HG03175 (cell line): ENCODE measurements at regions not wholly inside any gene's neighbourhood (a gene's known extent, or its start where the extent isn't known, plus 50 kb on each side); places are given as distances from the start of the nearest gene placed in this dataset.
"Not testable (repeated sequence)": the region's sequence is repeated elsewhere in the genome, so short reads cannot be mapped to it uniquely, and the experiment has no call there.

ENCODE experiments used
- ATAC-seq: cut with Tn5 transposase; IDR thresholded peaks from one replicate; pipeline ENCODE4 v1.9.1; 2021; ENCODE audit warnings: mild to moderate bottlenecking, moderate library complexity; ENCODE audit not compliant: unreplicated experiment

DNA sequence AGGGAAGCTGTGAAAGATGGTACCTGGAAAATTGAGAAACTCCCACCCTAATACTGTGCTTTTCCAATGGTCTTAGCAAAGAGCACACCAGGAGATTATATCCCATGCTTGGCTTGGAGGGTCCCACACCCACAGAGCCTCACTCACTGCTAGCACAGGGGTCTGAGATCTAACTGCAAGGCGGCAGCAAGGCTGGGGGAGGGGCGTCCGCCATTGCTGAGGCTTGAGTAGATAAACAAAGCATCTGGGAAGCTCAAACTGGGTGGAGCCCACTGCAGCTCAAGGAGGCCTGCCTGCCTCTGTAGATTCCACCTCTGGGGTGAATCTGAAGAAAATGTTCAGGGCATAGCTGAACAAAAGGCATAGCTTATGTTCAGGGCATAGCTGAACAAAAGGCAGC, 510.6 kb upstream of the LMO3 start:
- ATAC-seq, result not testable (repeated sequence)

DNA sequence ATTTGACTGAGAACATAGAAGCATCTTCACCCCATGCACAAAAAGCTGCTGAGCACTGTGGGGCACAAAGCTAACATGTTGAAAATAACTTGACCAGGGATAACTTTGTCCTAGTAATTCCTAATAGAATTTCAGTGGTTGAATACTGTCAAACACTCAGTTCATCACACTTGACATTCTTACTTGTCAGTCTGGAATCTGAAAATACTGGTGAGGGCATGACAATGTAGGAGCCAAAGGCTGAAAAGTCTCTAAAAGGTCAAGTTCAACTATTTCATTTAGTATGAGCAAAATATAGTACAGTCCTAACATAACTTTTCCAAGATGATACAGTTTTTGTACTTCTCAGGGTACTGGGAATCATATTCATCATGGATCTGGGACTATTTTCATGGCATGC, 504.4 kb upstream of the LMO3 start:
- no peak for ATAC-seq

DNA sequence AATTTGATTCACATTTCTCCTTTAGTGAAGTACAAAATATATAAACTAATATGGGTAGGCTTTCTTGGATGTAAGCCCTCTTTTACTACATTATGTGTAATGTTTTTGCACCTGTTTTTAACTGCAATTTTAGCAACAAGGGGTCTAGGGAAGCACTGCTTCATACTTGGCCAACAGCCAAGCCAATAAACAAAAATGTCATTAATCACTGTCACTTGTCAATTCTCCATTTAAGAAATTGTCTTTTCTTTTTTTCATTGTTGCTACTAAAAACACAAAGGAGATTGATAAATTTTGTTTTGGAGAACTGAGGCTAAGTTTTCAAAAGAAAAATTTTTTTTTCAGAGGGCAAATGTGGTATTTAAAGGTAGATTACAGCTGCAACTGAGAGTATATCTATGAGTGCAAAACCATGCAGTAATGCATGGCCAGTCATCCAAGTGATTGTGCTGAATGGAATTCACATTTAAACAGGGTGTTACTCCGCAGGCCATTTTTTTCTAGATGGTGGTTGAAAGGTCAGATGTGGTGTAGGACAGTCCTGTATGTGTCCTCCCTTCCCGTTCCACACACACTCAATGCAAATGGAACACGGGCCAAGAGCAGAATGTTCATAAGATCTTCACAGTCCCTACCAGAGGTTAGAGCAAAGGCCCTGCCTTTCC, 503.0 kb upstream of the LMO3 start:
- no peak for ATAC-seq

DNA sequence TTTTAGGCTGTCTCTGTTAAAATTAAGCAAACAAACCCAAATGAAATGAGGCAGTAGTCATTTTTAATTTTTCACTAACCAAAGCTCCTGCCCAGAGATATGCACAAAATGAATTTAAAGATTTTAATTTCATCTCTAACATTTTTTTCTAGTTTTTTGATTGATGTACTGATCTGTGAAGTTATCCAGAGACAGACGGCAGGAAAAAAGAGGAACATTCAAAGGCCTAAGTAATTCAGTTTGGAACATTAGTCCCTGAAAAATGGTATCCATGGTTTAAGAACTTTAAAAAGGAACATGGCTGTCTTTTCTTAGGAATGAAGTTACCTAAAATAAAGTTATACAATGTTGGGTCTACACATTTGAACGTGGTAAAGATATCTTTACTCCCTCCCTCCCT, 498.8 kb upstream of the LMO3 start:
- no peak for ATAC-seq

DNA sequence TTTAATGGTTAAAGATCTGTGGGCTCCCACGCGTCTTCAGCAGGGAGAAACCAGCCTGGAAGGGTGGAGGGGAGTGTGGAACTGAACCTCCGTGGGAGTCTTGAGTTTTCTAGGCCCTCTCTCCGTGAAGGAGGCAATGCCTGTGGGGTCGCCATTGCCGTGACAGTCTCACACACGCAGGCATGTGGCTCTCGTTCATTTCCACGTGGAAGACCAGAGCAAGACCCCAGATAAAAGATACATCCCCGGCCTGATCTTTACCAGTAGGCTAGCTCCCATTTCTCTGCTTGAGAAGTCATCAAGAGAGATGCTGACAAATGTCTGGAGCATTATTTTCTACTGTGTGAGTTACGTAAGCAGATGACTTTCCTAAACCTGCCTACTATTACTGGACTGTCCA, 491.7 kb upstream of the LMO3 start:
- ATAC-seq, result no peak

DNA sequence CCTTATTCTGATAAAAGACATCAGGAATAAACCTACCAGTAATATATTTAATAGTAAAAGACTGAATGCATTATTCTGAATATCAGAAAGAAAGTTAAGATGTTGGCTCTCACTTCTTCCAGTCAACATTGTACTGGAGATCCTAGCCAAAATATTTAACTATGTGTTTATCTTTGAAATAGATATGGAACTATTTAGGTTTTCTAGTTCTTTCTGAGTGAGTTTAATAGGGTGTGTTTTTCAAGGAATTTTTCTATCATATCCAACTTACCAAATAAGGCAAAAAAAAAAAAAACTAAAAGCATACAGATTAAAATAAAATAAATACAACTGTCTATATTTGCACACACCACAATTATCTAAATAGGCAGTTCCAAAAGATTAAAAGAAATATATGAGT, 478.9 kb upstream of the LMO3 start:
- ATAC-seq, result no peak

DNA sequence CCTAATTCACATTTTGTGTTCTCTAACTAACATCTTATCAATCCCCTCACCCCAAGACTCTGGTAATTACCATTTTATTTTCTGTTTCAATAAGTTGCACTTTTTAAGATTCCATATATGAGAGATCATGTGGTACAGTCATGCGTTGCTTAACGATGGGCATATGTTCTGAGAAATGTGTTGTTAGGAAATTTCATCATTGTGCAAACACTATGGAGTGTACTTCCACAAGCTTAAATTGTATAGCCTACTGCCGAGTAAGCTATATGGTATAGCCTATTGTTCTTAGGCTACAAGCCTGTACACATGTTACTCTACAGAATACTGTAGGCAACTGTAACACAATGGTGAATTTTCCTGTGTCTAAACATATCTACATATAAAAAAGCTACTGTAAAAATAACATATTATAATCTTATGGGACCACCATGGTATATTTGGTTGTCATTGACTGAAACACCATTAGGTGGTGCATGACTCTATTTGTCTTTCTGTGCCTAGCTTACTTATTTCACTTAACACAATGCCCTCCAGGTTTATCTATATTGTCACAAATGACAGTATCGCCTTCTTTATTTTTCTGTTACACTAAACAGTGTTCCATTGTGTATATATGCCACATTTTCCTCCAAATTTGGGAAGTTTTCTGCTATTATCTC, 473.4 kb upstream of the LMO3 start:
- ATAC-seq, result no peak

DNA sequence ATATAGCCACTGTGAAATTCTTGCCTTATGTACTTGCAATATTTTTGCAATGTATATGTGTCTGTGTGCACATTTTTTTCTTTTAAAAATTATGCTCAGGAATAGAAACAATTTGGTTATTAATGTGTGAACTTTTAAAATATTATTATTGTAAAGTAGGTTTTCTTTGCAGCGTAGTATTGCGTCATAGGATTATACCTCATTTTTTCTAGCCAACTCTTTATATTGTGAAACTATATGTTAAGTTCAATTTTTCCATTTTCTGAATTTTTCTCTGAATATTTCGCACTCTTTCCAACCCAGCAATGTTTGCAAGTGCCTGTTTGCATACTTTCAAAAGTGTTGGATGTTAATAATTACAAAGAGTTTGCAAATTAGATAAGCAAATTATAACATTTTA, 471.6 kb upstream of the LMO3 start:
- ATAC-seq, result no peak

DNA sequence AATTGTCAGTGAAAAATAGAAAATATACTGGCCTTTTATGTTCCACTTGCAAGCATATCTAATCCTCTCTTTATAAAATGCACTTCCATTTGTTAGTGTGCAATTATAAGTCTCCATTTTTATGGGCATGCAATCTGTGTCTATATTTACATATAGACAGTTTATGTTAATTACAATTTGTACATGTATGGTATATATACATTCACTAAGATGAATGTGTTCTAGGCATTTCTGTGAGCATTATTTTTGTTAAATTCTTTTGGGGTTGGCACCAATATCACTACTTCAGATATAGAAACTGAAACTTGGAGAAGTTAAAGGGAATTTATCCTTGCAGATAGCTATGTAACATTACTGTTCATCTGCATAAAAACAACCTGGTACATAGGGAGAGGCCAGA, 470.8 kb upstream of the LMO3 start:
- no peak for ATAC-seq

DNA sequence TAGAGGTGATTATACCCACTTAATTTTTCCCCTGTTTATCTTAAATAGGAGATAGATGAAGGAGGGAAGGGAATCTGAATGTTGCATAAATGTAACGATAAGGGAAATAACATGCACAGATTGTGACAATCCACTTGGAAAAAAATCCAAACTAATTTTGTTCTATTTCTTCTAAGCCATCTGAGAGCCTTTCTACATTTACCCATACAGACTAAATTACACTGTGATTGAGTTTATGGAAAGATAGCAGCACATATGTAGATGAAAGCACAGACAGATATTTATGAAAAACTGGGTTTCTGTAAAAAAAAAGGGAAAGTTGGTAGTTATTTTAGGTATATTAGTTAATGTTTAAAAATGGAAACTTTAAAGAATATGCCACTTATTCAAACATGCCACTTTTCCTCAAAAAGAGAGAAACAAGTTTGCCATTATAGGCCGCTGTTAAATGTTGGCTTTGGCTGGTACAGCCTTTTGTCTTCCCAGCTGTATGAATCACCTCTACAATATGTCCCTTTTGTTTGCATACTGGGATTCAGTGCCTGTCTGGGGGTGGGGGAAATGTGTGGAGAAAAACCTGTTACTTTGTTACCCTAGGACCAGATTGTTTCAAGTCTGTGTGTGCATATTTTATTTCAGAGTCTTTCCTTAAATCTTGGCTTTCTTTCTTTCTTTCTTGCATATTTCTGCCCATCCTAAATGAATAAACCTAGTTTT, 470.2 kb upstream of the LMO3 start:
- ATAC-seq, result no peak

DNA sequence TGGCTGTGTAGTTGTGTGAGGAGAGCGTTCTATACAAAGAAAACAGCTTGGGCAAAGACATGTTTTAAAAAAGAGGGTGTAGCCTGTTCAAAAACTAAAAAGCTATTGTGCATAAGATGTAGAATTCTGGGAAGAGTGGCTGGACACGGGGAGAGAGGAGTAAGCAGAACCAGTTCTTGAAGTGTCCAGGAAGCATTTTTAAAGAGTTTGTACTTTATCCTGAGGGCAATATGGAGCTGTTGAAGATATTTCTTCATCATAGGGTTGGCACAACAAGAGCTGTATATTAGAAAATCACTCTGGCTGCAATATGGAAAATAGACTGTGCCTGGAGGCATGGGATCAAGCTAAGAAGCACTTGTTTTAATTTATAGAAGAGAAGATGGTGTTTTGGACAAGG, 458.9 kb upstream of the LMO3 start:
- no peak for ATAC-seq

DNA sequence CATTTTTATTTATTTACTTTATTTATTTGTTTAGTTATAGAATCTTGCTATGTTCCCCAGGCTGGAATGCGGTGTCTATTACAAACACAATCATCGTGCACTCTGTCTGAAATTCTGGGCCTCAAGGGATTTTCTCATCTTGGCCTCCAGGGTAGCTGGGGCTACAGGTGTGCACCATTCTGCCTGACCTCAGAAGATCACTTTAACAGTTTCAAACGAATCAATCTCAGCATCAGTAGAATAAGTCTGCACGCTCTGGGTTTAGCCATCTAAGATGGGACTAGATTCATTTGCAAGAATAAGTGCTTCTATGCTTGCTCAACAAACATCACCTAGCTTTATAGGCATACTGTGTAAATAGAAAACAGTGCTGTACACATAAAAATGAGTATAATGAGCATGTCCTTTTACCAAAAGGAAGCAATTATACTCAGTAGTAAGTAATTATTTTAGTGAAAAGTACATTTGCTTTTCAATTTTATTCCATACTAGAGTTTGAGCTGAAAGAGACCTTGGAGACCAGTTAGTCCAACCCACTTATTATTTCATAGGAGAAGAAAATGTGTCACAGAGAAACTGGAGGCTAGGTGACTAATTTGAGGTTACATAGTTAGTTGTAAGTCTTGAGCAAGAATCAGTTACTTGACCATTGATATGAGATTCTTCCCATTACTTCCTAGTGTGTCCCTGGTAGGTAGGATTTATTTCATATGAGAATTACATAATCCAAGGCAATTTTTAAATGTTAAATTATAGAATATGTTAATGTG, 456.5 kb upstream of the LMO3 start:
- no peak for ATAC-seq

DNA sequence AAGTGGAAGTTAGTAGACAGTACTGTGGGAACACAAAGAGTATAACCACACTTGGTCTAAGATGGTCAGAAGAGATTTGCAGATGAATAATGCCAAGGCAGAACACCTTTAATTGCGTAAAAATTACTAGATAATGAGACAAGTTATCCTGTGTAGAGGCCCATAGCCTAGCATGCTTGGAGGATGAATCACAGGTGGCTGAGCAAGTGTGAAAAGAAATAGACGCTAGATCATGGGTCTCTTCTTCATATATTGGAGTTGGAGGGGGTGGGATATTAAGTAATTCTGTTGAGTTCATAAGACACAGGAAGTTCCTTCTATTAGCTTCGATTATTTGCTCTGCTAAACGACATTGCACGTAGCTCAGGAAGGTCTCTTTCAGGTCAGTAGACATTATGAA, 454.3 kb upstream of the LMO3 start:
- no peak for ATAC-seq

DNA sequence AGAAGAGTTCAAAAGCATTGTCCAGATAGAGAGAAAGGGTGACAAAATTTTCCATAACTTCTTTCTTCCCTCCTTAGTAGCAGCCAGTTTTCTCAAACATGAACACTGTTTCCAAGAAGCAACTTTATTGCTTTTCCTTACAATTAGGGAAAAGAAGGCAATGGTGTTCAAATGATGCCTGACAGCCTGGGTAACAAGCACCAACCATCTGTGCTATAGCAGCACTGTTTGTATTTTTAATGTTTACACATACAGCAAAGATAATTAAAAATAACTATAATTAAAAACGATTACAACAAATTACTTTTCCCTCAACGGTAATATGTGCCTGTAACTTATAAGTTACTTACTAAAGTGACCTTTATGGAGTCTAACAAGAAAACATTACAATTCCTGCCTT, 450.6 kb upstream of the LMO3 start:
- ATAC-seq, result no peak

DNA sequence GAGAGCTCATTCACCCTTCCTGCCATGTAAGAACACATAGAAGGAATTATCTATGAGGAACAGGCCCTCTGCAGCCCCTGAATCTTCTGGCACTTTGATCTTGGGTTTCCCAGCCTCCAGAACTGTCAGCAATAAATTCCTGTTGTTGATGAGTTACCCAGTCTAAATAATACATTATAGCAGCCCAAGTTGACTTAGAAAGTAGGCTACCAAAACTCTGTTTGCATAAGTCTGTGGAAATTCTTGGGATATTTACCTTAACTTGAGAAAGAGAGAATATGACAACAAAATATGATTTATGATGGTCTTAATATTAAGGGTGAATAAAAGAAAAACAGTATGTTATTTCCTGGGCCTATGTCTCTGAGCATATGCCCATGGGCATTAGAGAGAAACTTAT, 433.0 kb upstream of the LMO3 start:
- no peak for ATAC-seq

DNA sequence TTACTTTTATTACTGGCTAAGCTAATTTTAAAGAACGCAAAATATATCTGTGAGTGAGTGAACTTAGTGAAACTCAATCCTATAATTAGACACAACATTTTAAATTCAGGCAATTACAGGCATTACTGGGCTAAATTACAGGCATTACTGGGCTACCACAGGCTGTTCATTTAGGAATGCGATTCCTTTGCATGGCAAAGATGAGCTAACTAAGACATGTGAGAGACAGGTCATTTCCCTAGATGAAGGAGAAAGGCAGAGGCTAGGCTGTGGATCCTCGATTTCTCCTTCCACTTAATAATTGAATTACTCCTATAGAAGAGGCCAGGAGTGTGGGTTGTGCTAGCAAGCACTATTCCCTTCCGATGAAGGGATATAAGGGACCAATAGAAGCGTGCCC, 429.4 kb upstream of the LMO3 start:
- no peak for ATAC-seq

DNA sequence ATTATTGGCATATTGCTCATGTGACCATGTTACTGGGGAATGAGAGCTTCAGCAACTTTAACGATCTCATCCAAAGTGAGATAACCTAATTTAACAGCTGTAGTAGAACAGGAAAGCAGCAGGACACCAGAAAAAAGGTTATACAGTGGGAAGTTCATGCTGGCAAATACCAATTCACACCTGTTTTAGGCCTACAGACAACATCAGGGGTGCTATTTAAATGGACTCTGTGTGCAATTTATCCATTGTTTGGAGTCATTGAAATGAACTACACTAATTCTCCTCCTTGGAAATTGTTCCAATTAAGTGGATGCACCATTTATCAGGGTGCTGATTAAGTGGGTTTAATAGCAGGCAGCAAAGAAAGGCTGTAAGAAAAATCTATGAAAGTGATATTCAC, 424.4 kb upstream of the LMO3 start:
- no peak for ATAC-seq

DNA sequence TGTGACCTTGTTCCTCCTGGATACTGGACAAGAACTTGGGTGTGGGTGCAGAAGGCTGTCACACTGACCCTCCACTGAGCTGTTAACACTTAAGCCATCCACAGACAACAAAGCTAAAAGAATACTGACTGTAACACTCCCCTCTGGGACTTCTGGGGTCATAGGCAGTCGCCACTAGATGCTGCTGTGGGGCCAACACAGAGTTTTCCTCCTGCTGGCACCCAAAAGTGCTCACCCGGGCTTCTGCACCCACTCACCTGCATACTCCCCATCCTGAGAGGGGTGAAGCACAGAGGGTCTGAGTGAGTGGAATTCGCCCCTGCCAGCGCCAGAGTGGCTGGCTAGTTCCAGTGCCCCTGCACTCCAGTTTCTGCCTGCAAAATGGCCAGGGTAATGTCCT, 422.4 kb upstream of the LMO3 start:
- no peak for ATAC-seq

DNA sequence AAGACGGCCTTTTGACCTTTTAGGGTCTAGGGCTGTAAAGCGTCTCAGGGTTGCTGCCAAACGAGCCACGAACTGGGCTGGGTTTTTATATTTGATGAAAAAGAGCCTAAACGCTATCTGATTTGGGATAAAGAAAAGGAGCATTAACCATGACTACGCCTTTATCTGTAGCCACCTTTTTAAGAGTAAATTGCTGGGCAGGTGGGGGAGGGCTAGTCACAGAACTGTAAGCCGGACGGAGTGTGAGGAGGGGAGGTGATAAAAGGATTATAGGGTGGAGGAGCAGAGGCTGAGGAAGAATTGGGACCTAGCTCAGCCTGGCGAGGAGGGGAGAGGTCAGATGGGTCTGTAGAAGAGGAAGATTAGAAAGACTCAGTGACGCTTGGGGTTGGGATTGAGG, 419.5 kb upstream of the LMO3 start:
- not testable (repeated sequence) for ATAC-seq

DNA sequence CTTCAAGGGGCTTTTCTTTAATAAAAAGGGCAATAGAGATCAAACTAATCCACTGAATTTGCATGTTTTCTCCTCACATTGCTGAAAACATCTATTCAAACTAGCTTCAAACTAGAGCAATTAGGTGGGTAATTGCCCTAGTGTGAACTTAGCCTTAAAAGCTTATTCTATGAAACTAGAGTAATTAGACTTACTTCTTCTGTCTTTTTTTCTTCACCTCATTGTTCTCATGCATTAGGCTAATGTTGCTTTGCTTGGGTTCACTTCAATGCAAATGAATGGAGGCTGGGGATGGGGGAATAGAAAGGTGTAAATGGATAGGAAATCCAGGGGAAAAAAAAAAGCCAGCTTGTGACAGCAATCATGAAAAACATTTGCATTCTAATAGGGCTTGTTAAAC, 414.8 kb upstream of the LMO3 start:
- no peak for ATAC-seq

DNA sequence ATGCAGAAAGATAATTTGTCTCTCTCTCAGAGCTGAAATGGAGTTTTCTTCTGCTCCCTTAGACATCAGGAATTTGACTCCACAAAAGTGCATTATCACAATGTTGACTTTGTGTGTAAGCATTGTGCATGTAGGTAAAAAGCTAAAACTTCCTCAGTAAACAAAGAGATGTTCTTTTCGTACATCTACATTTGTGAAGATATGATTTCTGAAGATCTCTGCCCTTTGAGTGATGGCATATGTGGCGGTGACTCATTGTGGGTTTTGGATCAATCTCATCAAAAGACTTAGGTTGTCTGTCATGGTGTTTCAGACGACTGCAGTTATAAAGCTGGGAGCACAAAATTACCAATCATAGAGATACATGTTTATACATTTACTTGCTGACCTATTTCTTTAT, 411.4 kb upstream of the LMO3 start:
- no peak for ATAC-seq
